H1 (cell line): ENCODE measurements at regions not wholly inside any gene's neighbourhood (a gene's known extent, or its start where the extent isn't known, plus 50 kb on each side); places are given as distances from the start of the nearest gene placed in this dataset.

ENCODE experiments used
- CEBPB ChIP-seq: IDR thresholded peaks from 2 replicates; pipeline ENCODE4 v1.6.1; 2012; ENCODE audit warnings: low read depth, low read length
- CTBP2 ChIP-seq: IDR thresholded peaks from 2 replicates; pipeline ENCODE4 v1.7.0; 2011; ENCODE audit warnings: borderline replicate concordance, mild to moderate bottlenecking, moderate library complexity, mixed read lengths, low read length; ENCODE audit not compliant: insufficient read depth, insufficient read length
- HDAC2 ChIP-seq, 2 experiments: fragments of 300-600 bp in 1 of 2; sonication (generic) in 1 of 2; IDR thresholded peaks; 2 replicates each; pipeline ENCODE4 v1.6.1; 2011 to 2012; ENCODE audit warnings: low read depth in 2 of 2, low read length in 2 of 2, mild to moderate bottlenecking in 2 of 2, moderate library complexity in 2 of 2, borderline replicate concordance in 1 of 2, inconsistent platforms in 1 of 2
- MAFK ChIP-seq: IDR thresholded peaks from 2 replicates; pipeline ENCODE4 v1.6.1; 2012; ENCODE audit warnings: low read depth, mild to moderate bottlenecking, improper control_type of control experiment, low read length
- PHF8 ChIP-seq: fragments of 200-600 bp; sonication (generic); conservative IDR thresholded peaks from 2 replicates; pipeline ENCODE4 v1.7.1; 2012; ENCODE audit warnings: low read depth, mild to moderate bottlenecking, inconsistent platforms, low read length, moderate library complexity
- RNF2 ChIP-seq: fragments of 200-900, 300-1000 bp; sonication (generic); IDR thresholded peaks from 2 replicates; pipeline ENCODE4 v1.7.1; 2016; ENCODE audit warnings: borderline replicate concordance, low read depth, mild to moderate bottlenecking, antibody characterized with exemption, low read length; ENCODE audit not compliant: poor library complexity, severe bottlenecking; ENCODE audit errors: missing control alignments
- SIX5 ChIP-seq: IDR thresholded peaks from 2 replicates; pipeline ENCODE4 v1.6.1; 2011; ENCODE audit warnings: mild to moderate bottlenecking, low read depth, low read length

GRCh38 chr5:33334829-33335228, 105.9 kb upstream of the TARS1 start (continued):
- no peak for TF ChIP-seq SIX5
- TF ChIP-seq CTBP2 = no peak
- no peak for TF ChIP-seq CEBPB
- TF ChIP-seq HDAC2 (IDR thresholded peaks at IDR 0.05; ENCODE audit: borderline replicate concordance in 1 of 2, low read depth in 2 of 2, low read length in 2 of 2) = no peak
- TF ChIP-seq MAFK = no peak
- no peak for TF ChIP-seq PHF8
- TF ChIP-seq RNF2 = no peak
